LNCaP clone FGC (cell line): ENCODE measurements at regions not wholly inside any gene's neighbourhood (a gene's known extent, or its start where the extent isn't known, plus 50 kb on each side); places are given as distances from the start of the nearest gene placed in this dataset.
"Not testable (repeated sequence)": the region's sequence is repeated elsewhere in the genome, so short reads cannot be mapped to it uniquely, and the experiment has no call there.

ENCODE experiments used
- DNase-seq: peaks from one replicate; pipeline ENCODE4 v3.0.0-alpha.2; 2011; ENCODE audit warnings: low read depth
- H3K4me3 ChIP-seq: 2 replicates; pipeline ENCODE4 v1.5.1; 2011; ENCODE audit warnings: mild to moderate bottlenecking, low read depth, low read length, control low read depth
- CTCF ChIP-seq: IDR thresholded peaks from 2 replicates; pipeline ENCODE4 v1.5.1; 2012; ENCODE audit warnings: mild to moderate bottlenecking; ENCODE audit not compliant: control insufficient read depth, insufficient read depth; ENCODE audit errors: extremely low read depth

- H3K4me3 ChIP-seq = no peak overlapping the region
- TF ChIP-seq CTCF = no peak
- DNase-seq = no peak
Measured at GRCh38 chr13:83086088-83086487, 796.2 kb downstream of the SLITRK1 start.

- no peak for TF ChIP-seq CTCF
Measured at GRCh38 chr13:83085186-83085900, 796.9 kb downstream of the SLITRK1 start.

GRCh38 chr13:83077499-83077898 is 804.8 kb downstream of the SLITRK1 start:
- TF ChIP-seq CTCF = no peak
- no peak overlapping the region for H3K4me3 ChIP-seq
- DNase-seq = no peak

More at GRCh38 chr13:83085186-83085900, 796.9 kb downstream of the SLITRK1 start:
- no peak overlapping the region for H3K4me3 ChIP-seq
- no peak for DNase-seq

- not testable (repeated sequence) for DNase-seq, H3K4me3 ChIP-seq
Measured at GRCh38 chr13:83073930-83074329, 808.3 kb downstream of the SLITRK1 start.

- no peak for TF ChIP-seq CTCF
- H3K4me3 ChIP-seq = no peak overlapping the region
- peak; percentile 82 for DNase-seq
Measured at GRCh38 chr13:83065108-83065507, 817.2 kb downstream of the SLITRK1 start.

- H3K4me3 ChIP-seq = no peak overlapping the region
- no peak for TF ChIP-seq CTCF
- no peak for DNase-seq
Measured at GRCh38 chr13:83057119-83057518, 825.2 kb downstream of the SLITRK1 start.

- TF ChIP-seq CTCF = no peak
- H3K4me3 ChIP-seq = no peak overlapping the region
- no peak for DNase-seq
Measured at GRCh38 chr13:83056269-83056668, 826.0 kb downstream of the SLITRK1 start.

GRCh38 chr13:83048419-83048818 is 833.9 kb downstream of the SLITRK1 start:
- TF ChIP-seq CTCF = no peak
- DNase-seq = no peak
- H3K4me3 ChIP-seq = no peak overlapping the region
